Nephron (organoid): ENCODE measurements at regions not wholly inside any gene's neighbourhood (a gene's known extent, or its start where the extent isn't known, plus 50 kb on each side); places are given as distances from the start of the nearest gene placed in this dataset.

ENCODE experiments used
- H3K27ac Mint-ChIP-seq, 3 experiments: 2 replicates each; pipeline ENCODE4 v1.8.0; 2020; ENCODE audit warnings: mixed read lengths in 3 of 3, mild to moderate bottlenecking in 2 of 3, moderate library complexity in 1 of 3
- H3K27me3 Mint-ChIP-seq: 2 replicates; pipeline ENCODE4 v1.8.0; 2021; ENCODE audit warnings: low read depth, mild to moderate bottlenecking, moderate library complexity, mixed read lengths
- H3K36me3 Mint-ChIP-seq: 2 replicates; pipeline ENCODE4 v1.8.0; 2020; ENCODE audit warnings: low read depth, mixed read lengths
- H3K4me1 Mint-ChIP-seq: 2 replicates; pipeline ENCODE4 v1.8.0; 2020; ENCODE audit warnings: mixed read lengths
- H3K4me3 Mint-ChIP-seq, 3 experiments: 2 replicates each; pipeline ENCODE4 v1.8.0; 2020; ENCODE audit warnings: mild to moderate bottlenecking in 3 of 3, mixed read lengths in 3 of 3, moderate library complexity in 2 of 3
- H3K9me3 Mint-ChIP-seq: 2 replicates; pipeline ENCODE4 v1.8.0; 2020; ENCODE audit warnings: mixed read lengths
- TF ChIP-seq, protein P1 (sequence below), 3 experiments: fragments of 200-600 bp; sonication (generic); IDR thresholded peaks; one replicate each; pipeline ENCODE4 v1.5.0; 2021; ENCODE audit warnings: antibody characterized with exemption in 3 of 3; ENCODE audit not compliant: unreplicated experiment in 3 of 3

DNA sequence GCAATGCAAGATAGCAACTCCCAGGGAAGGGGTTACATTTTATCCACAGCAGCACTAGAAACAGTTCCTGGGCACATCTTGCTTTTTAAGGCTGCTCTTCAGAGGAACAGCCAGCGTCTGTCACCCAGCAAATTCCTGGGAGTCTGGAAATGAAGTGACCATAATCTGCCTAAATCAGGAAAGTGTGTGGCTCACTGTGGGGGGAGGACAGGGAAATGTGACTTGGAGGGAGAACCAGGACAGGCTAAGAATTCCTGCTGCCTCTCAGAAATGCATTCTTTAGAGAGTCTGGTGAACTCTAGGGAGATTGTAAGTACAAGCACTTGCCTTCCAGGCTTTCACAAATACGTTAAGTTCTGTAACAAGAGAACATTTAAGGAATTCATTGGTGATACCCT is 364.3 kb upstream of the SPHKAP start:
- no peak overlapping the region for H3K4me3 Mint-ChIP-seq
- H3K36me3 Mint-ChIP-seq: no peaks in the 10 kb centered on the region
- TF ChIP-seq, protein P1, sequence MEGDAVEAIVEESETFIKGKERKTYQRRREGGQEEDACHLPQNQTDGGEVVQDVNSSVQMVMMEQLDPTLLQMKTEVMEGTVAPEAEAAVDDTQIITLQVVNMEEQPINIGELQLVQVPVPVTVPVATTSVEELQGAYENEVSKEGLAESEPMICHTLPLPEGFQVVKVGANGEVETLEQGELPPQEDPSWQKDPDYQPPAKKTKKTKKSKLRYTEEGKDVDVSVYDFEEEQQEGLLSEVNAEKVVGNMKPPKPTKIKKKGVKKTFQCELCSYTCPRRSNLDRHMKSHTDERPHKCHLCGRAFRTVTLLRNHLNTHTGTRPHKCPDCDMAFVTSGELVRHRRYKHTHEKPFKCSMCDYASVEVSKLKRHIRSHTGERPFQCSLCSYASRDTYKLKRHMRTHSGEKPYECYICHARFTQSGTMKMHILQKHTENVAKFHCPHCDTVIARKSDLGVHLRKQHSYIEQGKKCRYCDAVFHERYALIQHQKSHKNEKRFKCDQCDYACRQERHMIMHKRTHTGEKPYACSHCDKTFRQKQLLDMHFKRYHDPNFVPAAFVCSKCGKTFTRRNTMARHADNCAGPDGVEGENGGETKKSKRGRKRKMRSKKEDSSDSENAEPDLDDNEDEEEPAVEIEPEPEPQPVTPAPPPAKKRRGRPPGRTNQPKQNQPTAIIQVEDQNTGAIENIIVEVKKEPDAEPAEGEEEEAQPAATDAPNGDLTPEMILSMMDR (IDR thresholded peaks at IDR 0.05; ENCODE audit: unreplicated experiment in 3 of 3): no peak
- peaks cover 4% of the 10 kb centered on the region for H3K9me3 Mint-ChIP-seq
- H3K4me1 Mint-ChIP-seq: no peaks in the 10 kb centered on the region
- H3K27me3 Mint-ChIP-seq: no peaks in the 10 kb centered on the region
- peak overlapping the region in 1 of 3 experiments; percentile 29 for H3K27ac Mint-ChIP-seq

DNA sequence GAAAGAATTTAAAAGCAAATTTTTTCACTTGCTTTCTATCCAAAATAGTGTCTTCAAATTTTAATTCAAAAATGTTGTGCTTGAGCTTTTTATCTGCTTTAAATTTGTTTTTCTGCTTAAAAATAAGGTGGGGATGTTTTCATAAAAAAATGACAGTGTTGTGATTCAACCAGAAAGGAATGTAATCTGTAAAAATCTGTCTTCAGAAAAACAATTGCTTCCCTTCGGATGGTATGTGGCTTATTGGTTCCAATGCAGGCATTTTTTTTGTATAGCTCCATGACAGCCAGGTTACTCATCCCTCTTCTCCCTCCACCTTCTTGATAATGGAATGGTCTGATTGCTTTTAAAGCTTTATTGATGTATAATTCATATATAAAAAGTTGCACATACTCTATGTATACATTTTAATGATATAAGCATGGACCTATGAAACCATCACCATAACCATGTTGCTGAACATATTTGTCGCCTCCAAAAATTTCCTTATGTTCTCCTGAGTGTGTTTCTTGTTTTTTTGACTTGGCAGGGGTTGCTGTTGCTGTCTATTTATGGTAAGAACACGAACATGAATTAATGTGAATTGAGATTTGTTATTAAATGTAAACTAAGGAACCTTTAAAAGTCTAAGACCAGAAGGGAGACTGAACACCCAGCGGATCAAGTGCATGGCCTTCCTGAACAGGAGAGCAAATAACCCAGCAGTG is 363.7 kb upstream of the SPHKAP start:
- H3K4me1 Mint-ChIP-seq: no peaks in the 10 kb centered on the region
- H3K4me3 Mint-ChIP-seq: no peak overlapping the region
- H3K27me3 Mint-ChIP-seq: no peaks in the 10 kb centered on the region
- peak overlapping the region in 1 of 3 experiments; percentile 29 for H3K27ac Mint-ChIP-seq
- TF ChIP-seq, protein P1 (IDR thresholded peaks at IDR 0.05; ENCODE audit: unreplicated experiment in 3 of 3): no peak
- no peaks in the 10 kb centered on the region for H3K36me3 Mint-ChIP-seq
- peaks cover 4% of the 10 kb centered on the region for H3K9me3 Mint-ChIP-seq

DNA sequence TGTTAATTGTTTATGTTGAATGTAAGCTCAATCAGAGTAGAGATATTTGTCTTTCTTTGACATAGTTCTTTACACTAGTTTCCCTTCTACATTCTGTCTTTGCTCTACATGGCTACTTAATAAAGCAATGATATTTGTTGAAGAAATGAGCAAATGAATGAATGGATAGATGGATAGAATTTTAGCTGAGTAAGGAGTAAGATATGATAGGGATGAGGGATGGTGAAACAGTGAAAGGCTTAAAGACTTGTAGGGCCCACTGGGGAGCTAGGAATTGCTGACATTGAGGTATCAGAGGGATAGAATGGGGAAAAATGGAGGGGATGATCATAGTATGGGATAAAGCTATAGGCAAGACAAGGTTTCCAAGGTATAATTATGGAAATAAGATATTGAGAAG is 361.6 kb upstream of the SPHKAP start:
- H3K4me1 Mint-ChIP-seq: no peaks in the 10 kb centered on the region
- H3K27ac Mint-ChIP-seq: no peak overlapping the region
- H3K36me3 Mint-ChIP-seq: no peaks in the 10 kb centered on the region
- TF ChIP-seq, protein P1 (IDR thresholded peaks at IDR 0.05; ENCODE audit: unreplicated experiment in 3 of 3): no peak
- H3K27me3 Mint-ChIP-seq: no peaks in the 10 kb centered on the region
- peaks cover 11% of the 10 kb centered on the region for H3K9me3 Mint-ChIP-seq
- no peak overlapping the region for H3K4me3 Mint-ChIP-seq

DNA sequence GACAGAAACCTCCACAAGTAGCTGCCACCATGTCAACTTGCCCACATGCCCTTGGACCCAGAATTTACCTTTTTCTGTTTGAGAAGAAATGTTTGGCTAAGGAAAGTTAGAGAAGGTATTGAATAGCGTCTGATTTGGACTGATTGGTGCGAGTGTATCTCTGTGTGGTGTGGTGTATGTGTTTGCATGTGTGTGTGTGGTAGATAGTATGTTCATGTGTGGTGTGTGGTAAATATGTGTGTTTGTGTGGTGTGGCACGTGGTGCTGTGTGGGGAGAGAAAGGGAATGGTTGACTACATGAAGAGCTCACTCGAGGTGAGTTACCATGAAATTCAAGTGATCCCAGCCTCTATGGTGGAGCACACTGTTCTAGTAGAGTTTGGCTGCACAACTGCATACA is 360.8 kb upstream of the SPHKAP start:
- Mint-ChIP-seq H3K9me3 (peaks cover 15% of the 10 kb centered on the region), H3K27ac (no peak overlapping the region), H3K27me3 (no peaks in the 10 kb centered on the region), H3K4me1 (no peaks in the 10 kb centered on the region), H3K4me3 (no peak overlapping the region), H3K36me3 (no peaks in the 10 kb centered on the region)
- TF ChIP-seq, protein P1 (IDR thresholded peaks at IDR 0.05; ENCODE audit: unreplicated experiment in 3 of 3): no peak

DNA sequence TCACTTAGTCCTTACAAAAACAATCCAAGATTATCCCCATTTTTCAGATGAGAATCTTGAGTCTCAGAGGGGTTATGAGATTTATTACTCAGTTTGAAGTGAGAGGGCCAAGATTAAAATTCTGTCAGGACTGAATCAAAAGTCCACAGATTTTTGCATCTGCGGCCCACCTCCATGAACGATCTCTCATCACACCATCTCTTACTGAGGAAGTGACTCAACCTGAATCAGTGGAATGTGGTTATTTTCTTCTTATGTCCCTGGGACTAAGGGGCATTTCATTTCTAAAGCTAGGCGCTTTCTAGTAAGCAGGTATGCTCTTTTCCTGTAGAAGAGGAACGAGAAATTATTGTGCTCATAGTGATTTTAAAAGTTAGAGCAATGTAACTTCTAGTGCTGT is 360.3 kb upstream of the SPHKAP start:
- Mint-ChIP-seq H3K4me3 (no peak overlapping the region), H3K36me3 (no peaks in the 10 kb centered on the region), H3K27ac (no peak overlapping the region), H3K4me1 (no peaks in the 10 kb centered on the region), H3K27me3 (no peaks in the 10 kb centered on the region), H3K9me3 (peaks cover 13% of the 10 kb centered on the region)
- TF ChIP-seq, protein P1 (IDR thresholded peaks at IDR 0.05; ENCODE audit: unreplicated experiment in 3 of 3): no peak

DNA sequence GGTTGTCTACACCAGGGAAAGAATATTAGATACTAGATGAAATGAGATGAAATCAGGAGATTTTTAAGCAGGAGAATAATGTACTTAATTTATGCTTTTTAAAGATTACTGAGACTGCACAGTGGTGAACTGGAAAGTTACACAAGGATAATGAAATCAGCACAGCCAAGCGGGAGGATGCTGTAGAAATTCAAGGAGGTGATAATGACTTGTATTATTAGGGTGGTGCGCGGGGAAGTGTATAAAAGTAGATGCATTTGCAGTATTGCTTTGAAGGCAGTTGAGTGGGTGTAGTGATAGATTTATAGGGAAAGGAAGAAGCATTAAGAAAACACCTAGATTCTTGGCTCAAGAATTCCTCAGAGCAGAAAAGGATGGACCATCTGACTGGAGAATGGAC is 359.5 kb upstream of the SPHKAP start:
- Mint-ChIP-seq H3K4me3 (no peak overlapping the region), H3K27me3 (no peaks in the 10 kb centered on the region), H3K36me3 (no peaks in the 10 kb centered on the region), H3K4me1 (no peaks in the 10 kb centered on the region), H3K9me3 (peaks cover 13% of the 10 kb centered on the region), H3K27ac (no peak overlapping the region)
- TF ChIP-seq, protein P1 (IDR thresholded peaks at IDR 0.05; ENCODE audit: unreplicated experiment in 3 of 3): no peak
